ENCODE measurements at regions not wholly inside any gene's neighbourhood (a gene's known extent, or its start where the extent isn't known, plus 50 kb on each side); places are given as distances from the start of the nearest gene placed in this dataset.

DNA sequence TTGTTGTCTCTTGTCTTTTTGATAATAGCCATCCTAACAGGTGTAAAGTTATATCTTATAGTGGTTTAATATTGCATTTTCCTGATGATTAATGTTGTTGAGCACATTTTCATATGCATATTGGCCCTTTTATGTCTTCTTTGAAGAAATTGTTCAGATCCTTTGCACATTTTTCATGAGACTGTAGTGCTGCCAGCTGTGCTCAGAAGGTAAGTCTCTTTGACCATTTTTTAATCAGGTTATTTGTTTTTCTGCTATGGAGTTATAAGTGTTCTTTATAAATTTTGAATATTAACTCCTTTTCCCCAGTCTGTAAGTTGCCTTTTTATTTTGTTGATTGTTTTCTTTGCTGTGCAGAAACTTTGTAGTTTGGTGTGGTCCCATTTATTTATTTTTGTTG is 55.8 kb upstream of the ZNF184 start:
- no peak overlapping the region for H3K4me3 ChIP-seq (ENCODE audit: low read depth, low read length)
- no peak overlapping the region for H3K4me3 Mint-ChIP-seq (ENCODE audit: unreplicated experiment)
- no TSS peak for BruUV-seq (replicated peaks)
- intact Hi-C loops (cut with micrococcal nuclease; ENCODE audit: unreplicated experiment) = no loop called here
- CTCF ChIA-PET = no interaction called here
- H3K9me3 Mint-ChIP-seq (ENCODE audit: unreplicated experiment) = no peaks in the 10 kb centered on the region
- no peaks in the 10 kb centered on the region for H3K9me3 ChIP-seq
- H3K27me3 ChIP-seq (replicated peaks; ENCODE audit: control insufficient read depth, insufficient read depth, low read length) = no peaks in the 10 kb centered on the region
- H3K36me3 ChIP-seq (ENCODE audit: control insufficient read depth, insufficient read depth, low read length) = no peaks in the 10 kb centered on the region
- no peaks in the 10 kb centered on the region for H3K27me3 Mint-ChIP-seq (ENCODE audit: insufficient read depth, unreplicated experiment)
- H3K27ac Mint-ChIP-seq (ENCODE audit: unreplicated experiment) = no peak overlapping the region
- TF ChIP-seq, protein P1, sequence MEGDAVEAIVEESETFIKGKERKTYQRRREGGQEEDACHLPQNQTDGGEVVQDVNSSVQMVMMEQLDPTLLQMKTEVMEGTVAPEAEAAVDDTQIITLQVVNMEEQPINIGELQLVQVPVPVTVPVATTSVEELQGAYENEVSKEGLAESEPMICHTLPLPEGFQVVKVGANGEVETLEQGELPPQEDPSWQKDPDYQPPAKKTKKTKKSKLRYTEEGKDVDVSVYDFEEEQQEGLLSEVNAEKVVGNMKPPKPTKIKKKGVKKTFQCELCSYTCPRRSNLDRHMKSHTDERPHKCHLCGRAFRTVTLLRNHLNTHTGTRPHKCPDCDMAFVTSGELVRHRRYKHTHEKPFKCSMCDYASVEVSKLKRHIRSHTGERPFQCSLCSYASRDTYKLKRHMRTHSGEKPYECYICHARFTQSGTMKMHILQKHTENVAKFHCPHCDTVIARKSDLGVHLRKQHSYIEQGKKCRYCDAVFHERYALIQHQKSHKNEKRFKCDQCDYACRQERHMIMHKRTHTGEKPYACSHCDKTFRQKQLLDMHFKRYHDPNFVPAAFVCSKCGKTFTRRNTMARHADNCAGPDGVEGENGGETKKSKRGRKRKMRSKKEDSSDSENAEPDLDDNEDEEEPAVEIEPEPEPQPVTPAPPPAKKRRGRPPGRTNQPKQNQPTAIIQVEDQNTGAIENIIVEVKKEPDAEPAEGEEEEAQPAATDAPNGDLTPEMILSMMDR (IDR thresholded peaks at IDR 0.05; ENCODE audit: insufficient read depth in 1 of 2, low read depth in 1 of 2, low read length in 1 of 2, severe bottlenecking in 1 of 2, unreplicated experiment in 1 of 2) = no peak
- POLR2A ChIA-PET = no interaction called here
- DNase-seq = no peak
- no peaks in the 10 kb centered on the region for H3K36me3 Mint-ChIP-seq (ENCODE audit: insufficient read depth, unreplicated experiment)
- peaks cover 6% of the 10 kb centered on the region; the same call in 1 of the 2 replicates for H3K4me1 ChIP-seq
- H3K4me1 Mint-ChIP-seq (ENCODE audit: low read depth, unreplicated experiment) = no peaks in the 10 kb centered on the region
